HL-60 (cell line): ENCODE measurements at regions not wholly inside any gene's neighbourhood (a gene's known extent, or its start where the extent isn't known, plus 50 kb on each side); places are given as distances from the start of the nearest gene placed in this dataset.

Source experiments
- TF ChIP-seq, protein P1 (sequence below): IDR thresholded peaks from one replicate; pipeline ENCODE4 v1.5.1; 2011; ENCODE audit warnings: low read length, control low read depth, inconsistent platforms; ENCODE audit not compliant: insufficient read depth
- TF ChIP-seq, protein P2 (sequence below): IDR thresholded peaks from 2 replicates; pipeline ENCODE4 v1.6.1; 2012; ENCODE audit warnings: low read depth; ENCODE audit not compliant: insufficient replicate concordance

DNA sequence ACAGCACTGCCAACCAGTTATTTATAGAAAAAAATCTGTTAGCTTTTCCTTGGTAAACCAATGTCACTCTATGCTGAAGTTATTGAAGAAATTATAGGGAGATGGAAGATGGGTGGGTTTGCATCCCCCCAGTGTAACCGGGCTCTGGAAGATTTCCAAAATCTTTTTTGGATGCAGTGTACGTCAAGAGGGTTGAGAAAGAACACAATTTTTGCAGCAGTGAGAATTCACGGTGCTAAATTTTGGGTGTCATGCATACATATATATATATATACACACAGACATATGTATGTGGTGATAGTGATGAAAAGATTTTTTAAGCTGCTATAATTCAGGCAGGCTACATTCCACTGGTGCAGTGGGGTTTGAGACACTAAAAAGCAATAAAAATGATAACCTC, 91.4 kb upstream of the MAGI3 start:
- TF ChIP-seq, protein P1, sequence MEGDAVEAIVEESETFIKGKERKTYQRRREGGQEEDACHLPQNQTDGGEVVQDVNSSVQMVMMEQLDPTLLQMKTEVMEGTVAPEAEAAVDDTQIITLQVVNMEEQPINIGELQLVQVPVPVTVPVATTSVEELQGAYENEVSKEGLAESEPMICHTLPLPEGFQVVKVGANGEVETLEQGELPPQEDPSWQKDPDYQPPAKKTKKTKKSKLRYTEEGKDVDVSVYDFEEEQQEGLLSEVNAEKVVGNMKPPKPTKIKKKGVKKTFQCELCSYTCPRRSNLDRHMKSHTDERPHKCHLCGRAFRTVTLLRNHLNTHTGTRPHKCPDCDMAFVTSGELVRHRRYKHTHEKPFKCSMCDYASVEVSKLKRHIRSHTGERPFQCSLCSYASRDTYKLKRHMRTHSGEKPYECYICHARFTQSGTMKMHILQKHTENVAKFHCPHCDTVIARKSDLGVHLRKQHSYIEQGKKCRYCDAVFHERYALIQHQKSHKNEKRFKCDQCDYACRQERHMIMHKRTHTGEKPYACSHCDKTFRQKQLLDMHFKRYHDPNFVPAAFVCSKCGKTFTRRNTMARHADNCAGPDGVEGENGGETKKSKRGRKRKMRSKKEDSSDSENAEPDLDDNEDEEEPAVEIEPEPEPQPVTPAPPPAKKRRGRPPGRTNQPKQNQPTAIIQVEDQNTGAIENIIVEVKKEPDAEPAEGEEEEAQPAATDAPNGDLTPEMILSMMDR = no peak
- TF ChIP-seq, protein P2, sequence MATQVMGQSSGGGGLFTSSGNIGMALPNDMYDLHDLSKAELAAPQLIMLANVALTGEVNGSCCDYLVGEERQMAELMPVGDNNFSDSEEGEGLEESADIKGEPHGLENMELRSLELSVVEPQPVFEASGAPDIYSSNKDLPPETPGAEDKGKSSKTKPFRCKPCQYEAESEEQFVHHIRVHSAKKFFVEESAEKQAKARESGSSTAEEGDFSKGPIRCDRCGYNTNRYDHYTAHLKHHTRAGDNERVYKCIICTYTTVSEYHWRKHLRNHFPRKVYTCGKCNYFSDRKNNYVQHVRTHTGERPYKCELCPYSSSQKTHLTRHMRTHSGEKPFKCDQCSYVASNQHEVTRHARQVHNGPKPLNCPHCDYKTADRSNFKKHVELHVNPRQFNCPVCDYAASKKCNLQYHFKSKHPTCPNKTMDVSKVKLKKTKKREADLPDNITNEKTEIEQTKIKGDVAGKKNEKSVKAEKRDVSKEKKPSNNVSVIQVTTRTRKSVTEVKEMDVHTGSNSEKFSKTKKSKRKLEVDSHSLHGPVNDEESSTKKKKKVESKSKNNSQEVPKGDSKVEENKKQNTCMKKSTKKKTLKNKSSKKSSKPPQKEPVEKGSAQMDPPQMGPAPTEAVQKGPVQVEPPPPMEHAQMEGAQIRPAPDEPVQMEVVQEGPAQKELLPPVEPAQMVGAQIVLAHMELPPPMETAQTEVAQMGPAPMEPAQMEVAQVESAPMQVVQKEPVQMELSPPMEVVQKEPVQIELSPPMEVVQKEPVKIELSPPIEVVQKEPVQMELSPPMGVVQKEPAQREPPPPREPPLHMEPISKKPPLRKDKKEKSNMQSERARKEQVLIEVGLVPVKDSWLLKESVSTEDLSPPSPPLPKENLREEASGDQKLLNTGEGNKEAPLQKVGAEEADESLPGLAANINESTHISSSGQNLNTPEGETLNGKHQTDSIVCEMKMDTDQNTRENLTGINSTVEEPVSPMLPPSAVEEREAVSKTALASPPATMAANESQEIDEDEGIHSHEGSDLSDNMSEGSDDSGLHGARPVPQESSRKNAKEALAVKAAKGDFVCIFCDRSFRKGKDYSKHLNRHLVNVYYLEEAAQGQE = no peak
